ENCODE measurements at regions not wholly inside any gene's neighbourhood (a gene's known extent, or its start where the extent isn't known, plus 50 kb on each side); places are given as distances from the start of the nearest gene placed in this dataset.

GRCh38 chr4:10173754-10174749 lies 57.5 kb upstream of the WDR1 start:
- no peak for DNase-seq

- no peak for DNase-seq
Observed at GRCh38 chr4:10173037-10173753, 56.6 kb upstream of the WDR1 start.

DNA sequence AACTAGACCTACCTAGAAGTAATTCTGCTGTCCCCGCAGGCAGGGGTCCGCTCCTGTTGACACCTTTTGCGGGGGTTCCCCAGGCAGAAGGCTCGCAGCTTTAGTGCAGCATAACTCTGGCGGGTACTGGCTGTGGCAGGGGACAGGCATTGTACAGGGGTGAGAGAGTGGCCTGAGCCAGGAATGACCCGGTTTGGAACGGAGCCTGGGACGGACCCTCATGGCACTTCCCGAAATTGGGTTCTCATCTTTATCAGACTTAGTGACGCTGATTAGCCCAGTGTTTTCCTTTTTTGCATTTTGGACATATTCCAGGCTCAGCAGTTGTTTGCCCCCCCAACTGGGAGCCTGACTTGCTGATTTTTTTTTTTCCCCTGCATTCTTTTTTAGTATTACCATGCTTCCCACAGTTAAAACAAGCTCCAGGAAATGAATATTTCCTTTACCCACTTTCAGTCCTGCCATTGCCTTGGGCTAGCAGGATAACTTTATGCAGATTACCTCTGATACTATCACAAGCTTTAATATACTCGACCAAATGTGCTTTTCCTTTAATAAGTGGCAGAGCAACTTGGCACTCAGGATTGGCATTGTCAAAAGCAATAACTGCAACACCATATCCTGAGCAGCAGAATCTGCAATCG lies 55.8 kb upstream of the WDR1 start:
- DNase-seq: no peak

DNA sequence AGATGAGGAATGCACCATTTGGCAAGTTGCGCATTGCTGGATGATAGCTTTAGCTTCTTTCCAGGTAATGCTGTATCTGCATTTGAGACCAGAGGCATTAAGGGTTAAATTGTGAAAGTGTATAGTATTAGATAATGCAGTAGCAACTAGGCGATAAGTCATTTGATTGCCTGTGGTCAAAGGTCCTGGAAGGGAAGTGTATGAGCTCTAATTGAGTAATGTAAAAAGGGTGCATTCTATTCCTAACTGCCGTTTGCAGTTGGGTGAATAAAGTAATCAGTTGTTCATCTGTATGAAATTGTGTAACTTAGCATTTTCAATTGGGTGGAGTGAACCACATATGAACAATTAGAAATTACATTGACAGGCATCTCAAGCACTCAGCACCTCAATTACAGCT lies 54.5 kb upstream of the WDR1 start:
- no peak for DNase-seq

DNA sequence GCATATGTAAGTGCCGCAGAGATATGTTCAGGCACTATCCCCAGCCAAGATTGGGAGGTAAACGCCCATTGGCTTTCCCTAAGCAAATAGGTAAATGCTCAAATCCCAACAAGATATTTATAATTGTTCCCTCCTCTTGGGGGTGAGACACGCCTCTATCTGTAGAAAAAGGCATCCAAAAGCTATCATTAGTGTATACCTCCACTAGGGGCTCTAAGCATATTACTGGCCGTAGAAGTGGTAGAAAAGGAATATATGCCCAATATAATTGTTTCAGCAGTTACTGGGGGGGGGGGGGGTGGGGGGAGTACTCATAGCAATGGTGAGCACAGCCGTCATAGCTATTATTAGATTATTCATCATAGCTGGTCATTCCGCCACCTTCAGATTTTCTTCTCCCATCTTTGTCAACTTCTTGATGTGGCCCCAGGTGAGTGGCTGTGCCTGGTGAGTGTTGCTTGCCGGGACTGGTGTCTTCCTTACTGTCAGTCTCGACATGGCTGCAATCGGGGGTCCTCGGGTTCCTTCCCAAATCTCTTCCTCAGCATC lies 53.3 kb upstream of the WDR1 start:
- DNase-seq: no peak

GRCh38 chr4:10168151-10168550 lies 51.6 kb upstream of the WDR1 start:
- no peak for DNase-seq

- no peak for DNase-seq
Observed at GRCh38 chr4:10167201-10167600, 50.6 kb upstream of the WDR1 start.
